GM12878 (cell line): ENCODE measurements at regions not wholly inside any gene's neighbourhood (a gene's known extent, or its start where the extent isn't known, plus 50 kb on each side); places are given as distances from the start of the nearest gene placed in this dataset.
A peak's percentile ranks its signal among the peaks of the same experiment; 100 is the strongest.

Source experiments
- ATAC-seq: fragments of 200-7000 bp; cut with Tn5 transposase; 3 replicates; pipeline ENCODE4 v1.9.1; 2020; ENCODE audit warnings: mild to moderate bottlenecking, moderate library complexity
- BruUV-seq: library from RNA; stranded (reverse); fragments of 400-500 nt; replicated peaks from 2 replicates; lab custom pipeline; 2021; lab: Mats Ljungman, UMichigan
- CTCF ChIA-PET: fragments of 300-600 bp; sonication (Branson Sonifier 250); formaldehyde crosslinking; extraction: SDS; loops from one replicate; lab custom pipeline; 2021; ENCODE audit warnings: inconsistent platforms; lab: Yijun Ruan, JAX
- POLR2A ChIA-PET: fragments of 350-600 bp; formaldehyde crosslinking; extraction: SDS; loops from one replicate; lab custom pipeline; 2021; ENCODE audit warnings: inconsistent platforms; lab: Charles Lee
- RAD21 ChIA-PET: fragments of 300-600 bp; sonication (Branson Sonifier 250); formaldehyde crosslinking; loops from one replicate; lab custom pipeline; 2023; ENCODE audit warnings: antibody characterized with exemption; ENCODE audit not compliant: unreplicated experiment; lab: Charles Lee
- SMC1A ChIA-PET: fragments of 300-600 bp; sonication (Branson Sonifier 250); formaldehyde crosslinking; loops from one replicate; lab custom pipeline; 2023; ENCODE audit not compliant: unreplicated experiment, uncharacterized antibody; lab: Charles Lee
- DNase-seq: peaks from one replicate; pipeline ENCODE4 v3.0.0-alpha.2; 2011; ENCODE audit warnings: low read depth, low spot score
- FAIRE-seq: peaks from 3 replicates; lab custom pipeline; 2011; peaks lifted over from hg19 to GRCh38; lab: Jason Lieb, UNC
- H2AFZ ChIP-seq: 2 replicates; pipeline ENCODE4 v1.6.0; 2011; ENCODE audit warnings: low read depth, low read length, control low read depth; ENCODE audit not compliant: control insufficient read depth
- H3K27ac ChIP-seq: 2 replicates; pipeline ENCODE4 v1.5.1; 2011; ENCODE audit warnings: control low read depth; ENCODE audit not compliant: control insufficient read depth, insufficient read depth
- H3K27me3 ChIP-seq, 2 experiments: replicated peaks in 1 of 2; 2 replicates each; pipeline versions ENCODE4 v1.6.0 to v1.6.1; 2011; ENCODE audit warnings: low read length in 1 of 2; ENCODE audit not compliant: control insufficient read depth in 2 of 2, insufficient read depth in 2 of 2
- H3K36me3 ChIP-seq, 2 experiments: 2 replicates each; pipeline ENCODE4 v1.5.1; 2011; ENCODE audit warnings: low read length in 1 of 2; ENCODE audit not compliant: control insufficient read depth in 2 of 2, insufficient read depth in 2 of 2
- H3K4me1 ChIP-seq: 2 replicates; pipeline ENCODE4 v1.6.1; 2011; ENCODE audit warnings: mild to moderate bottlenecking, low read length, moderate library complexity, mixed read lengths; ENCODE audit not compliant: control insufficient read depth, insufficient read depth
- H3K4me2 ChIP-seq: 2 replicates; pipeline ENCODE4 v1.6.0; 2011; ENCODE audit warnings: control low read depth; ENCODE audit not compliant: control insufficient read depth, insufficient read depth
- H3K4me3 ChIP-seq: fragments of 200-600 bp; sonication (generic); 2 replicates; pipeline ENCODE4 v1.5.1; 2016
- H3K79me2 ChIP-seq: 2 replicates; pipeline ENCODE4 v1.6.0; 2011; ENCODE audit warnings: low read length; ENCODE audit not compliant: control insufficient read depth, insufficient read depth
- H3K9ac ChIP-seq: 2 replicates; pipeline ENCODE4 v1.8.0; 2011; ENCODE audit warnings: low read length, control low read depth, mixed read lengths; ENCODE audit not compliant: control insufficient read depth, insufficient read depth
- H3K9me3 ChIP-seq: replicated peaks from 3 replicates; pipeline ENCODE4 v1.5.1; 2011; ENCODE audit warnings: mild to moderate bottlenecking, low read length; ENCODE audit not compliant: control insufficient read depth, insufficient read depth
- H4K20me1 ChIP-seq: 2 replicates; pipeline ENCODE4 v1.6.0; 2011; ENCODE audit not compliant: control insufficient read depth, insufficient read depth
- ASH2L ChIP-seq: fragments of 300-600, 200-600 bp; sonication (generic); IDR thresholded peaks from 2 replicates; pipeline ENCODE4 v1.6.1; 2017; ENCODE audit warnings: low read depth, mild to moderate bottlenecking, borderline replicate concordance
- ATF7 ChIP-seq: fragments of 450-650 bp; IDR thresholded peaks from 2 replicates; pipeline ENCODE4 v1.6.1; 2016; ENCODE audit warnings: low read depth, mild to moderate bottlenecking
- CHD1 ChIP-seq: IDR thresholded peaks from 2 replicates; pipeline ENCODE4 v1.6.1; 2012; ENCODE audit warnings: low read depth, low read length, improper control_type of control experiment
- DPF2 ChIP-seq: fragments of 450-650 bp; IDR thresholded peaks from 2 replicates; pipeline ENCODE4 v1.6.1; 2017; ENCODE audit warnings: mild to moderate bottlenecking
- EED ChIP-seq: sonication (generic); IDR thresholded peaks from 2 replicates; pipeline ENCODE4 v1.6.1; 2016; ENCODE audit warnings: antibody characterized with exemption, low read depth
- ESRRA ChIP-seq: IDR thresholded peaks from 2 replicates; pipeline ENCODE4 v1.6.1; 2012; ENCODE audit warnings: mild to moderate bottlenecking, low read length, improper control_type of control experiment
- HDAC2 ChIP-seq: fragments of 200-600 bp; sonication (generic); IDR thresholded peaks from 2 replicates; pipeline ENCODE4 v1.6.1; 2017
- IKZF2 ChIP-seq, 2 experiments: fragments of 450-650 bp; IDR thresholded peaks; 2 replicates each; pipeline ENCODE4 v1.6.1; 2017; ENCODE audit warnings: mild to moderate bottlenecking in 2 of 2, moderate library complexity in 2 of 2
- NR2F1 ChIP-seq: fragments of 450-650 bp; conservative IDR thresholded peaks from 2 replicates; pipeline ENCODE4 v1.6.1; 2017; ENCODE audit warnings: mild to moderate bottlenecking
- RAD21 ChIP-seq: IDR thresholded peaks from 2 replicates; pipeline ENCODE4 v1.6.1; 2011; ENCODE audit warnings: mild to moderate bottlenecking, low read depth, low read length, moderate library complexity; ENCODE audit not compliant: insufficient read depth
- RB1 ChIP-seq: fragments of 450-650 bp; formaldehyde crosslinking; IDR thresholded peaks from 2 replicates; pipeline ENCODE4 v1.6.1; 2017; ENCODE audit warnings: mild to moderate bottlenecking, borderline replicate concordance
- RFX5 ChIP-seq: IDR thresholded peaks from 2 replicates; pipeline ENCODE4 v1.6.1; 2011; ENCODE audit warnings: low read depth, low read length, improper control_type of control experiment
- SMAD5 ChIP-seq: IDR thresholded peaks from 2 replicates; pipeline ENCODE4 v1.6.1; 2016; ENCODE audit warnings: antibody characterized with exemption, low read depth
- SMARCA5 ChIP-seq: fragments of 450-650 bp; IDR thresholded peaks from 2 replicates; pipeline ENCODE4 v1.6.1; 2017; ENCODE audit warnings: mild to moderate bottlenecking
- SUZ12 ChIP-seq: fragments of 200-600 bp; sonication (generic); IDR thresholded peaks from one replicate; pipeline ENCODE4 v1.6.1; 2018; ENCODE audit warnings: antibody characterized with exemption, mild to moderate bottlenecking; ENCODE audit not compliant: unreplicated experiment
- USF1 ChIP-seq: IDR thresholded peaks from 2 replicates; pipeline ENCODE4 v1.6.1; 2011; ENCODE audit warnings: borderline replicate concordance, low read depth, mild to moderate bottlenecking, moderate library complexity, mixed read lengths, low read length; ENCODE audit not compliant: insufficient read depth; ENCODE audit errors: extremely low read length
- YBX1 ChIP-seq: fragments of 450-650 bp; IDR thresholded peaks from 2 replicates; pipeline ENCODE4 v1.6.1; 2016; ENCODE audit warnings: antibody characterized with exemption
- ZNF217 ChIP-seq: fragments of 450-650 bp; IDR thresholded peaks from 2 replicates; pipeline ENCODE4 v1.6.1; 2017; ENCODE audit warnings: antibody characterized with exemption, mild to moderate bottlenecking
- ZZZ3 ChIP-seq: IDR thresholded peaks from 2 replicates; pipeline ENCODE4 v1.6.1; 2011; ENCODE audit warnings: low read depth; ENCODE audit not compliant: control insufficient read depth, insufficient read length
- WGBS: methylation state at CpG from one replicate; pipeline ENCODE4 v1.1.6; 2016; ENCODE audit warnings: low lambda C conversion rate; ENCODE audit not compliant: insufficient replicate concordance, insufficient coverage; ENCODE audit errors: missing lambda C conversion rate; 5-methylcytosine and 5-hydroxymethylcytosine counted together
- in situ Hi-C: fragments of 300-500 bp; cut with MboI; formaldehyde crosslinking; loops from 9 replicates; pipeline ENCODE4 v1.14.3; 2018; ENCODE audit warnings: mixed read lengths
- intact Hi-C: fragments of 100-400 bp; cut with micrococcal nuclease; formaldehyde crosslinking; loops from one replicate; pipeline ENCODE4 v1.14.2; 2022; ENCODE audit not compliant: unreplicated experiment
- TF ChIP-seq, protein P1 (sequence below): IDR thresholded peaks from 2 replicates; pipeline ENCODE4 v1.6.1; 2012; ENCODE audit warnings: low read depth, low read length, improper control_type of control experiment
- TF ChIP-seq, protein P2 (sequence below): IDR thresholded peaks from 2 replicates; pipeline ENCODE4 v1.6.1; 2012; ENCODE audit warnings: low read depth, low read length, improper control_type of control experiment
- TF ChIP-seq, protein P3 (sequence below): IDR thresholded peaks from 2 replicates; pipeline ENCODE4 v1.6.1; 2012; ENCODE audit warnings: low read depth, low read length, improper control_type of control experiment

DNA sequence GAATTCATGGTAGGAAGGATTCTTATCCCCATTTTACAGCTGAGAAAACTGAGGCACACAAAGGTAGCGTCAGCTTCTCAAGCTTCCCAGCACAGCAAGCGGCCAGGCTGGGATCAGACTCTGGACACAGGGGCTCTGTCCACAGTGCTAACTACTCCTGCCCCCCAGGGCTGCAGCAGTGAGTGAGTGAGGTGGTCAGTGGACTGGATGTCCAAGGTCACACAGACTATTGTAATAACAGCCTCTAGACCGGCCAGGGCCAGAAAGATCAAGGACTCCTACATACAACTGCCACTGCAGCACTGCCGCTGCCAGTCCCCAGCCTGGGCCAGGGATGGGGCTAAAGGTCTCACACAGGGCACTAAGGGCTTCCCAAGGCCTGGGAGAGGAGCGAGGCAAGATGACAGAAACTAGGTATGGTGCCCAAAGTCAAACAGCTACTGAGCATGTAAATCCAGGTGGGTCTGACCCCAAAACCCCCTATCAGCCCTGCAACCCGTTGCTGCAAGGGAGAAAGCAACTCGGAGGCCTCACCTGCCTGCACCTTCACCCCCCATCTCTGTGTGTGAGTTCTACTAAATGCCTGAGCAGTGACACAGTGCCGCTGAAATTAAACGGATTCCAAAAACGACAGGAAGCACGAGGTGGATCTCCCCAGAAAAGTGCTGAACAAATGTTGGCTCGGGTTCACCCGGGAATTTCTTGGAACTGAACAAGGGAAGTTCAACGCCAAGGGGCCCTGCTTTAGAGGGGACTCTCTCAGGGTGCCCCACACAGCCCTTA is 161.8 kb upstream of the GRK3 start:
- H3K9ac ChIP-seq, result peak overlapping the region; percentile 74
- H3K79me2 ChIP-seq, result peaks cover 61% of the 10 kb centered on the region
- intact Hi-C loops, result loop anchor here (5.0 kb wide), 1 partner anchor 45 kb away; no protein-coding TSS in a partner anchor
- BruUV-seq, result no TSS peak
- H4K20me1 ChIP-seq, result no peaks in the 10 kb centered on the region
- WGBS, result 80% methylated on average over 14 of the region's 14 CpGs
- H3K36me3 ChIP-seq, result no peaks in the 10 kb centered on the region
- in situ Hi-C loops, result no loop called here
- H2AFZ ChIP-seq, result no peak overlapping the region
- H3K4me2 ChIP-seq, result peak overlapping the region; percentile 97
- FAIRE-seq, result no peak
- ChIA-PET POLR2A (interaction anchor here (0.6 to 1.2 kb wide), 3 partner anchors 7 to 41 kb away, joined by 3 to 4 read pairs (median 3); no protein-coding TSS in a partner anchor), RAD21 (interaction anchor here (0.8 to 1.5 kb wide), 5 partner anchors 17 to 370 kb away, joined by 3 to 5 read pairs (median 4); no protein-coding TSS in a partner anchor), CTCF (interaction anchor here (1.0 to 2.7 kb wide), 9 partner anchors 17 to 139 kb away, joined by 3 to 19 read pairs (median 4); no protein-coding TSS in a partner anchor), SMC1A (interaction anchor here (0.6 to 1.8 kb wide), 5 partner anchors 13 to 741 kb away, joined by 3 to 7 read pairs (median 3); no protein-coding TSS in a partner anchor)
- no peaks in the 10 kb centered on the region for H3K27me3 ChIP-seq
- peak overlapping the region; percentile 75 for H3K27ac ChIP-seq
- ATAC-seq, result peak; percentile 5
- peaks cover 44% of the 10 kb centered on the region for H3K4me1 ChIP-seq
- DNase-seq, result no peak
- peak overlapping the region; percentile 87 for H3K4me3 ChIP-seq
- no peaks in the 10 kb centered on the region for H3K9me3 ChIP-seq
- no peak for TF ChIP-seq RB1
- TF ChIP-seq, protein P1, sequence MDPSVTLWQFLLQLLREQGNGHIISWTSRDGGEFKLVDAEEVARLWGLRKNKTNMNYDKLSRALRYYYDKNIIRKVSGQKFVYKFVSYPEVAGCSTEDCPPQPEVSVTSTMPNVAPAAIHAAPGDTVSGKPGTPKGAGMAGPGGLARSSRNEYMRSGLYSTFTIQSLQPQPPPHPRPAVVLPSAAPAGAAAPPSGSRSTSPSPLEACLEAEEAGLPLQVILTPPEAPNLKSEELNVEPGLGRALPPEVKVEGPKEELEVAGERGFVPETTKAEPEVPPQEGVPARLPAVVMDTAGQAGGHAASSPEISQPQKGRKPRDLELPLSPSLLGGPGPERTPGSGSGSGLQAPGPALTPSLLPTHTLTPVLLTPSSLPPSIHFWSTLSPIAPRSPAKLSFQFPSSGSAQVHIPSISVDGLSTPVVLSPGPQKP, result no peak
- no peak for TF ChIP-seq USF1
- TF ChIP-seq SMARCA5, result peak; percentile 56; the same call in 1 of the 2 replicates
- no peak for TF ChIP-seq YBX1
- no peak for TF ChIP-seq ZZZ3
- no peak for TF ChIP-seq SUZ12
- no peak for TF ChIP-seq CHD1
- no peak for TF ChIP-seq HDAC2
- TF ChIP-seq, protein P2, sequence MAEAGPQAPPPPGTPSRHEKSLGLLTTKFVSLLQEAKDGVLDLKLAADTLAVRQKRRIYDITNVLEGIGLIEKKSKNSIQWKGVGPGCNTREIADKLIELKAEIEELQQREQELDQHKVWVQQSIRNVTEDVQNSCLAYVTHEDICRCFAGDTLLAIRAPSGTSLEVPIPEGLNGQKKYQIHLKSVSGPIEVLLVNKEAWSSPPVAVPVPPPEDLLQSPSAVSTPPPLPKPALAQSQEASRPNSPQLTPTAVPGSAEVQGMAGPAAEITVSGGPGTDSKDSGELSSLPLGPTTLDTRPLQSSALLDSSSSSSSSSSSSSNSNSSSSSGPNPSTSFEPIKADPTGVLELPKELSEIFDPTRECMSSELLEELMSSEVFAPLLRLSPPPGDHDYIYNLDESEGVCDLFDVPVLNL, result no peak
- TF ChIP-seq, protein P3, sequence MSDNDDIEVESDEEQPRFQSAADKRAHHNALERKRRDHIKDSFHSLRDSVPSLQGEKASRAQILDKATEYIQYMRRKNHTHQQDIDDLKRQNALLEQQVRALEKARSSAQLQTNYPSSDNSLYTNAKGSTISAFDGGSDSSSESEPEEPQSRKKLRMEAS, result no peak
- peak; percentile 8; the same call in 1 of the 2 replicates for TF ChIP-seq EED
- no peak for TF ChIP-seq ATF7
- TF ChIP-seq RFX5, result no peak
- TF ChIP-seq SMAD5, result no peak
- TF ChIP-seq RAD21, result no peak
- TF ChIP-seq NR2F1, result no peak
- TF ChIP-seq DPF2, result no peak
- no peak for TF ChIP-seq ASH2L
- peak; percentile 53; the same call in 1 of the 2 replicates for TF ChIP-seq ZNF217
- TF ChIP-seq IKZF2 (IDR thresholded peaks at IDR 0.05), result no peak
- no peak for TF ChIP-seq ESRRA
